ENCODE measurements at regions not wholly inside any gene's neighbourhood (a gene's known extent, or its start where the extent isn't known, plus 50 kb on each side); places are given as distances from the start of the nearest gene placed in this dataset.

- no peak overlapping the region for H3K4me3 ChIP-seq
- intact Hi-C loops (cut with DNase I) = no loop called here
- H3K27me3 ChIP-seq (ENCODE audit: low read depth) = no peaks in the 10 kb centered on the region
- ATAC-seq = no peak
- DNase-seq = no peak
- H3K27ac ChIP-seq = no peak overlapping the region
- H3K4me1 ChIP-seq = no peaks in the 10 kb centered on the region
- no peak for TF ChIP-seq CTCF (IDR thresholded peaks at IDR 0.05)
- no peaks in the 10 kb centered on the region for H3K9me3 ChIP-seq
- no peaks in the 10 kb centered on the region for H3K36me3 ChIP-seq
These were observed 922.8 kb upstream of the GJE1 start for GRCh38 chr6:141209890-141210289.

GRCh38 chr6:141208101-141208500 lies 924.6 kb upstream of the GJE1 start:
- Histone ChIP-seq H3K9me3 (no peaks in the 10 kb centered on the region), H3K36me3 (no peaks in the 10 kb centered on the region), H3K4me1 (no peaks in the 10 kb centered on the region), H3K27me3 (ENCODE audit: low read depth) (no peaks in the 10 kb centered on the region), H3K27ac (no peak overlapping the region), H3K4me3 (no peak overlapping the region)
- TF ChIP-seq CTCF (IDR thresholded peaks at IDR 0.05) = no peak
- ATAC-seq (no peak), DNase-seq (no peak)
- intact Hi-C loops (cut with DNase I) = no loop called here

GRCh38 chr6:141203902-141204575 lies 928.7 kb upstream of the GJE1 start:
- intact Hi-C loops (cut with DNase I) = no loop called here
- no peak for ATAC-seq

GRCh38 chr6:141202626-141203025 lies 930.1 kb upstream of the GJE1 start:
- Histone ChIP-seq H3K36me3 (no peaks in the 10 kb centered on the region), H3K4me1 (no peaks in the 10 kb centered on the region), H3K9me3 (no peaks in the 10 kb centered on the region), H3K27ac (no peak overlapping the region), H3K27me3 (ENCODE audit: low read depth) (no peaks in the 10 kb centered on the region), H3K4me3 (no peak overlapping the region)
- intact Hi-C loops (cut with DNase I) = no loop called here
- no peak for DNase-seq
- TF ChIP-seq CTCF (IDR thresholded peaks at IDR 0.05) = no peak
- no peak for ATAC-seq

More at GRCh38 chr6:141203902-141204575, 928.7 kb upstream of the GJE1 start:
- H3K4me3 ChIP-seq = no peak overlapping the region
- TF ChIP-seq CTCF (IDR thresholded peaks at IDR 0.05) = no peak
- DNase-seq = no peak
- no peaks in the 10 kb centered on the region for H3K9me3 ChIP-seq
- no peak overlapping the region for H3K27ac ChIP-seq
- H3K36me3 ChIP-seq = no peaks in the 10 kb centered on the region
- no peaks in the 10 kb centered on the region for H3K4me1 ChIP-seq
- no peaks in the 10 kb centered on the region for H3K27me3 ChIP-seq (ENCODE audit: low read depth)

- Histone ChIP-seq H3K9me3 (peaks cover 3% of the 10 kb centered on the region), H3K27ac (no peak overlapping the region), H3K36me3 (no peaks in the 10 kb centered on the region), H3K4me1 (no peaks in the 10 kb centered on the region), H3K27me3 (ENCODE audit: low read depth) (no peaks in the 10 kb centered on the region), H3K4me3 (no peak overlapping the region)
- ATAC-seq = no peak
- no peak for TF ChIP-seq CTCF (IDR thresholded peaks at IDR 0.05)
- no peak for DNase-seq
- intact Hi-C loops (cut with DNase I) = no loop called here
These were observed 933.7 kb upstream of the GJE1 start for GRCh38 chr6:141199074-141199473.

Measured in lower lobe of right lung (tissue), 2 donors.